ENCODE measurements at regions not wholly inside any gene's neighbourhood (a gene's known extent, or its start where the extent isn't known, plus 50 kb on each side); places are given as distances from the start of the nearest gene placed in this dataset.
"Not testable (repeated sequence)": the region's sequence is repeated elsewhere in the genome, so short reads cannot be mapped to it uniquely, and the experiment has no call there.

- not testable (repeated sequence) for H3K4me3 ChIP-seq (ENCODE audit: low read depth, low read length); DNase-seq (ENCODE audit: low read depth); H3K27me3 ChIP-seq (ENCODE audit: control insufficient read depth, insufficient read depth, low read length); H3K36me3 ChIP-seq (ENCODE audit: control insufficient read depth, insufficient read depth, low read length)
Measured at GRCh38 chr22:25344366-25344765, 124.9 kb downstream of the CRYBB2 start.

GRCh38 chr22:25346859-25347751, 127.7 kb downstream of the CRYBB2 start:
- no peak for DNase-seq (ENCODE audit: low read depth)
- Histone ChIP-seq H3K4me3 (ENCODE audit: low read depth, low read length) (no peak overlapping the region), H3K36me3 (ENCODE audit: control insufficient read depth, insufficient read depth, low read length) (no peaks in the 10 kb centered on the region), H3K27me3 (ENCODE audit: control insufficient read depth, insufficient read depth, low read length) (no peaks in the 10 kb centered on the region)
- no peak for TF ChIP-seq CTCF (IDR thresholded peaks at IDR 0.05; ENCODE audit: insufficient read depth, low read length, poor library complexity, severe bottlenecking)

- H3K4me3 ChIP-seq (ENCODE audit: low read depth, low read length): no peak overlapping the region
- no peak for DNase-seq (ENCODE audit: low read depth)
- no peak for TF ChIP-seq CTCF (IDR thresholded peaks at IDR 0.05; ENCODE audit: insufficient read depth, low read length, poor library complexity, severe bottlenecking)
- H3K36me3 ChIP-seq (ENCODE audit: control insufficient read depth, insufficient read depth, low read length): no peaks in the 10 kb centered on the region
- no peaks in the 10 kb centered on the region for H3K27me3 ChIP-seq (ENCODE audit: control insufficient read depth, insufficient read depth, low read length)
Measured at GRCh38 chr22:25347752-25348102, 128.3 kb downstream of the CRYBB2 start.

- no peak overlapping the region for H3K4me3 ChIP-seq (ENCODE audit: low read depth, low read length)
- no peaks in the 10 kb centered on the region for H3K27me3 ChIP-seq (ENCODE audit: control insufficient read depth, insufficient read depth, low read length)
- TF ChIP-seq CTCF (IDR thresholded peaks at IDR 0.05; ENCODE audit: insufficient read depth, low read length, poor library complexity, severe bottlenecking): no peak
- DNase-seq (ENCODE audit: low read depth): no peak
- no peaks in the 10 kb centered on the region for H3K36me3 ChIP-seq (ENCODE audit: control insufficient read depth, insufficient read depth, low read length)
Measured at GRCh38 chr22:25348391-25348790, 129.0 kb downstream of the CRYBB2 start.

- not testable (repeated sequence) for DNase-seq (ENCODE audit: low read depth); H3K4me3 ChIP-seq (ENCODE audit: low read depth, low read length); H3K36me3 ChIP-seq (ENCODE audit: control insufficient read depth, insufficient read depth, low read length); H3K27me3 ChIP-seq (ENCODE audit: control insufficient read depth, insufficient read depth, low read length)
Measured at GRCh38 chr22:25348996-25349395, 129.6 kb downstream of the CRYBB2 start.

GRCh38 chr22:25350551-25350971, 131.1 kb downstream of the CRYBB2 start:
- TF ChIP-seq CTCF (IDR thresholded peaks at IDR 0.05; ENCODE audit: insufficient read depth, low read length, poor library complexity, severe bottlenecking): no peak
- DNase-seq (ENCODE audit: low read depth): no peak
- H3K36me3 ChIP-seq (ENCODE audit: control insufficient read depth, insufficient read depth, low read length): peaks cover 1% of the 10 kb centered on the region

More at GRCh38 chr22:25350551-25350971, 131.1 kb downstream of the CRYBB2 start:
- Histone ChIP-seq H3K27me3 (ENCODE audit: control insufficient read depth, insufficient read depth, low read length) (no peaks in the 10 kb centered on the region), H3K4me3 (ENCODE audit: low read depth, low read length) (no peak overlapping the region)

All from kidney epithelial cell (primary cell).